ENCODE measurements at regions not wholly inside any gene's neighbourhood (a gene's known extent, or its start where the extent isn't known, plus 50 kb on each side); places are given as distances from the start of the nearest gene placed in this dataset.

GRCh38 chr9:8114826-8115225 lies 315.2 kb upstream of the DMAC1 start:
- DNase-seq (ENCODE audit: low spot score), result no peak
- Histone ChIP-seq H3K9ac (ENCODE audit: low read depth in 1 of 2, low read length in 2 of 2) (no peak overlapping the region), H3K4me3 (ENCODE audit: low read depth in 1 of 3, low read length in 3 of 3) (no peak overlapping the region), H3K27me3 (ENCODE audit: control insufficient read depth in 4 of 4, insufficient read depth in 4 of 4, low read length in 3 of 4) (no peaks in the 10 kb centered on the region), H3K36me3 (ENCODE audit: control insufficient read depth in 4 of 4, insufficient read depth in 3 of 4, low read depth in 1 of 4, low read length in 3 of 4) (no peaks in the 10 kb centered on the region), H3K9me3 (ENCODE audit: control insufficient read depth in 4 of 4, low read length in 3 of 4) (no peaks in the 10 kb centered on the region), H3K27ac (ENCODE audit: low read depth in 1 of 2, low read length in 2 of 2) (no peak overlapping the region), H3K4me1 (ENCODE audit: control insufficient read depth in 4 of 4, insufficient read depth in 4 of 4, low read length in 3 of 4) (no peaks in the 10 kb centered on the region)
- 0% methylated on average over 1 of the region's 1 CpG for whole genome bisulfite sequencing
- TF ChIP-seq GABPA (IDR thresholded peaks at IDR 0.05 in 1 of 2, conservative IDR thresholded peaks at IDR 0.05 in 1 of 2) (no peak), EGR1 (IDR thresholded peaks at IDR 0.05; ENCODE audit: low read depth in 2 of 2) (no peak), RAD21 (IDR thresholded peaks at IDR 0.05) (no peak), FOXA1 (IDR thresholded peaks at IDR 0.05) (no peak), YY1 (IDR thresholded peaks at IDR 0.05) (no peak), TAF1 (conservative IDR thresholded peaks at IDR 0.05) (no peak), NR2F2 (IDR thresholded peaks at IDR 0.05) (no peak)
- TF ChIP-seq, protein P1, sequence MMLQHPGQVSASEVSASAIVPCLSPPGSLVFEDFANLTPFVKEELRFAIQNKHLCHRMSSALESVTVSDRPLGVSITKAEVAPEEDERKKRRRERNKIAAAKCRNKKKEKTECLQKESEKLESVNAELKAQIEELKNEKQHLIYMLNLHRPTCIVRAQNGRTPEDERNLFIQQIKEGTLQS (IDR thresholded peaks at IDR 0.05), result no peak
- TF ChIP-seq, protein P2, sequence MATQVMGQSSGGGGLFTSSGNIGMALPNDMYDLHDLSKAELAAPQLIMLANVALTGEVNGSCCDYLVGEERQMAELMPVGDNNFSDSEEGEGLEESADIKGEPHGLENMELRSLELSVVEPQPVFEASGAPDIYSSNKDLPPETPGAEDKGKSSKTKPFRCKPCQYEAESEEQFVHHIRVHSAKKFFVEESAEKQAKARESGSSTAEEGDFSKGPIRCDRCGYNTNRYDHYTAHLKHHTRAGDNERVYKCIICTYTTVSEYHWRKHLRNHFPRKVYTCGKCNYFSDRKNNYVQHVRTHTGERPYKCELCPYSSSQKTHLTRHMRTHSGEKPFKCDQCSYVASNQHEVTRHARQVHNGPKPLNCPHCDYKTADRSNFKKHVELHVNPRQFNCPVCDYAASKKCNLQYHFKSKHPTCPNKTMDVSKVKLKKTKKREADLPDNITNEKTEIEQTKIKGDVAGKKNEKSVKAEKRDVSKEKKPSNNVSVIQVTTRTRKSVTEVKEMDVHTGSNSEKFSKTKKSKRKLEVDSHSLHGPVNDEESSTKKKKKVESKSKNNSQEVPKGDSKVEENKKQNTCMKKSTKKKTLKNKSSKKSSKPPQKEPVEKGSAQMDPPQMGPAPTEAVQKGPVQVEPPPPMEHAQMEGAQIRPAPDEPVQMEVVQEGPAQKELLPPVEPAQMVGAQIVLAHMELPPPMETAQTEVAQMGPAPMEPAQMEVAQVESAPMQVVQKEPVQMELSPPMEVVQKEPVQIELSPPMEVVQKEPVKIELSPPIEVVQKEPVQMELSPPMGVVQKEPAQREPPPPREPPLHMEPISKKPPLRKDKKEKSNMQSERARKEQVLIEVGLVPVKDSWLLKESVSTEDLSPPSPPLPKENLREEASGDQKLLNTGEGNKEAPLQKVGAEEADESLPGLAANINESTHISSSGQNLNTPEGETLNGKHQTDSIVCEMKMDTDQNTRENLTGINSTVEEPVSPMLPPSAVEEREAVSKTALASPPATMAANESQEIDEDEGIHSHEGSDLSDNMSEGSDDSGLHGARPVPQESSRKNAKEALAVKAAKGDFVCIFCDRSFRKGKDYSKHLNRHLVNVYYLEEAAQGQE (IDR thresholded peaks at IDR 0.05), result no peak

DNA sequence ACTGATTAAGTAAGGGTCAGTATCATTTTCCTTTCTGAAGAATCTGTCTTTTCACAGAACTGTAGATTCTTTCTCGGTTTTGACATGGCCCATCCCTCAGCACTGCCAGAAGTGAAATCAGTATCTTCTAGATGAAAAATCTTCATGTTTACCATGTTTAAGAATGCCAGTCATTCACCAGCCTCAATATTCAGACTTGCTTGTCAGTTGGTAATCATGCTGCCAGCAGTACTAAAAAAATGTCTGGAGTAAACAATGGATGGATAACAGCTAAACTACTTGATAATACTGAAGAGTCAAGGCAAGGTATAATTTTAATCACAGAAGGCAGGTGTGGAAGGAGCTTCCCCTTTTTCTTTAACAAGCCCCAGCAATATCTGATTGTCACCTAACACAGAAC lies 306.8 kb upstream of the DMAC1 start:
- H3K27ac ChIP-seq (ENCODE audit: low read depth in 1 of 2, low read length in 2 of 2), result no peak overlapping the region
- DNase-seq (ENCODE audit: low spot score), result no peak
- H3K4me1 ChIP-seq (ENCODE audit: control insufficient read depth in 4 of 4, insufficient read depth in 4 of 4, low read length in 3 of 4), result no peaks in the 10 kb centered on the region
- H3K9me3 ChIP-seq (ENCODE audit: control insufficient read depth in 4 of 4, low read length in 3 of 4), result no peaks in the 10 kb centered on the region
- no peak for TF ChIP-seq HNF4G (IDR thresholded peaks at IDR 0.05)
- 58% methylated on average over 1 of the region's 1 CpG for WGBS
- H3K27me3 ChIP-seq (ENCODE audit: control insufficient read depth in 4 of 4, insufficient read depth in 4 of 4, low read length in 3 of 4), result no peaks in the 10 kb centered on the region
- no peaks in the 10 kb centered on the region for H3K36me3 ChIP-seq (ENCODE audit: control insufficient read depth in 4 of 4, insufficient read depth in 3 of 4, low read depth in 1 of 4, low read length in 3 of 4)
- no peak overlapping the region for H3K4me3 ChIP-seq (ENCODE audit: low read depth in 1 of 3, low read length in 3 of 3)
- no peak overlapping the region for H3K9ac ChIP-seq (ENCODE audit: low read depth in 1 of 2, low read length in 2 of 2)

DNA sequence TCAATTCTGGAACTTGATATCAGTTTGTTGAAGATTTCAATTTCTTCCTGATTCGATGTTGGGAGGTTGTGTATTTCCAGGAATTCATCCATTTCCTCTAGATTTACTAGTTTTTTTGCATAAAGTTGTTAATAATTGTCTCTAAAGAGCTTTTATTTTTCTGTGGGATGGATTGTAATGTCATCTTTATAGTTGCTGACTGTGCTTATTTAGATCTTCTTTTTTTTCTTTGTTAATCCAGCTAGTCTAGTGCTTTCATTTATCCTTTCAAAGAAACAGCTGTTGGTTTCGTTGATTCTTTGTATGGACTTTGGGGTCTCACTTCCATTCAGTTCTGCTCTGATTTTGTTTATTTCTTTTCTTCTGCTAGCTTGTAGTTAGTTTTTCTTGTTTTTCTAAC lies 302.0 kb upstream of the DMAC1 start:
- no peak overlapping the region for H3K27ac ChIP-seq (ENCODE audit: low read depth in 1 of 2, low read length in 2 of 2)
- no peaks in the 10 kb centered on the region for H3K36me3 ChIP-seq (ENCODE audit: control insufficient read depth in 4 of 4, insufficient read depth in 3 of 4, low read depth in 1 of 4, low read length in 3 of 4)
- H3K4me1 ChIP-seq (ENCODE audit: control insufficient read depth in 4 of 4, insufficient read depth in 4 of 4, low read length in 3 of 4), result no peaks in the 10 kb centered on the region
- WGBS, result 75% methylated on average over 2 of the region's 2 CpGs
- no peak overlapping the region for H3K4me3 ChIP-seq (ENCODE audit: low read depth in 1 of 3, low read length in 3 of 3)
- H3K9ac ChIP-seq (ENCODE audit: low read depth in 1 of 2, low read length in 2 of 2), result no peak overlapping the region
- no peaks in the 10 kb centered on the region for H3K27me3 ChIP-seq (ENCODE audit: control insufficient read depth in 4 of 4, insufficient read depth in 4 of 4, low read length in 3 of 4)
- no peaks in the 10 kb centered on the region for H3K9me3 ChIP-seq (ENCODE audit: control insufficient read depth in 4 of 4, low read length in 3 of 4)
- no peak for DNase-seq (ENCODE audit: low spot score)
- TF ChIP-seq TAF1 (conservative IDR thresholded peaks at IDR 0.05), result no peak
- TF ChIP-seq HNF4G (IDR thresholded peaks at IDR 0.05), result no peak
- TF ChIP-seq RXRA (IDR thresholded peaks at IDR 0.05), result no peak
- no peak for TF ChIP-seq SP1 (IDR thresholded peaks at IDR 0.05)
- TF ChIP-seq, protein P1 (IDR thresholded peaks at IDR 0.05), result no peak
- TF ChIP-seq, protein P3, sequence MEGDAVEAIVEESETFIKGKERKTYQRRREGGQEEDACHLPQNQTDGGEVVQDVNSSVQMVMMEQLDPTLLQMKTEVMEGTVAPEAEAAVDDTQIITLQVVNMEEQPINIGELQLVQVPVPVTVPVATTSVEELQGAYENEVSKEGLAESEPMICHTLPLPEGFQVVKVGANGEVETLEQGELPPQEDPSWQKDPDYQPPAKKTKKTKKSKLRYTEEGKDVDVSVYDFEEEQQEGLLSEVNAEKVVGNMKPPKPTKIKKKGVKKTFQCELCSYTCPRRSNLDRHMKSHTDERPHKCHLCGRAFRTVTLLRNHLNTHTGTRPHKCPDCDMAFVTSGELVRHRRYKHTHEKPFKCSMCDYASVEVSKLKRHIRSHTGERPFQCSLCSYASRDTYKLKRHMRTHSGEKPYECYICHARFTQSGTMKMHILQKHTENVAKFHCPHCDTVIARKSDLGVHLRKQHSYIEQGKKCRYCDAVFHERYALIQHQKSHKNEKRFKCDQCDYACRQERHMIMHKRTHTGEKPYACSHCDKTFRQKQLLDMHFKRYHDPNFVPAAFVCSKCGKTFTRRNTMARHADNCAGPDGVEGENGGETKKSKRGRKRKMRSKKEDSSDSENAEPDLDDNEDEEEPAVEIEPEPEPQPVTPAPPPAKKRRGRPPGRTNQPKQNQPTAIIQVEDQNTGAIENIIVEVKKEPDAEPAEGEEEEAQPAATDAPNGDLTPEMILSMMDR (IDR thresholded peaks at IDR 0.05; ENCODE audit: low read depth, low read length, missing input control), result no peak
- no peak for TF ChIP-seq RAD21 (IDR thresholded peaks at IDR 0.05)
- no peak for TF ChIP-seq GABPA (IDR thresholded peaks at IDR 0.05 in 1 of 2, conservative IDR thresholded peaks at IDR 0.05 in 1 of 2)
- TF ChIP-seq YY1 (IDR thresholded peaks at IDR 0.05), result no peak
- no peak for TF ChIP-seq FOXA1 (IDR thresholded peaks at IDR 0.05)
- TF ChIP-seq, protein P2 (IDR thresholded peaks at IDR 0.05), result no peak
- no peak for TF ChIP-seq HNF4A (conservative IDR thresholded peaks at IDR 0.05)
- TF ChIP-seq FOXA2 (IDR thresholded peaks at IDR 0.05), result no peak
- TF ChIP-seq MAX (IDR thresholded peaks at IDR 0.05), result no peak
- no peak for TF ChIP-seq EGR1 (IDR thresholded peaks at IDR 0.05; ENCODE audit: low read depth in 2 of 2)
- TF ChIP-seq NR2F2 (IDR thresholded peaks at IDR 0.05), result no peak
- no peak for TF ChIP-seq JUND (IDR thresholded peaks at IDR 0.05)
